ENCODE measurements at regions not wholly inside any gene's neighbourhood (a gene's known extent, or its start where the extent isn't known, plus 50 kb on each side); places are given as distances from the start of the nearest gene placed in this dataset.

DNA sequence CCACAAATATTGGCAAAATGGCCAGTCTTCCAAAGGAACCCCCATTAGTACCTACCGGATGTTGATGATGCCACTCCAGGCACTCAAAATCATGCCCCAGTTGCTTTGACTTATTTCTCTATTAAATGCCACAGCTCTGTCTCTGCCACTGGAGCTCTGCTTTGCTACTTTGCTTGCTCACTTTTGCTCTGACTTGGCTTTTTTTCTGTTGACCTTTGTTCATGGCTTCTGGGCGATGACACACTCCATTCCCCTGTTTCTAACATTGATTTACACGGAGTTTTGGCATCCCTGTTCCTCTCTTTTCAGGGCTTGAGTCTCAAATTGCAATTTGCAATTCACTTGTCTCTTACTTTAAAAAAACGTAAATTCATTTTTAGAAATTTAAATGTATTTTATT lies 217.1 kb upstream of the SPRY2 start (continued):
- TF ChIP-seq ATF3 (IDR thresholded peaks at IDR 0.05; ENCODE audit: borderline replicate concordance, extremely low read depth, low read depth, low read length) (no peak), PAX8 (IDR thresholded peaks at IDR 0.05) (no peak), NR2C2 (IDR thresholded peaks at IDR 0.05; ENCODE audit: borderline replicate concordance, control insufficient read depth, insufficient read length, low read depth) (no peak), BCL3 (IDR thresholded peaks at IDR 0.05; ENCODE audit: borderline replicate concordance, insufficient read depth, low read depth, low read length, poor library complexity, severe bottlenecking) (no peak)

GRCh38 chr13:80555796-80556678 lies 215.1 kb upstream of the SPRY2 start:
- DNase-seq (ENCODE audit: low read depth, low spot score) (no peak), FAIRE-seq (no peak), ATAC-seq (no peak)
- Histone ChIP-seq H3K27ac (ENCODE audit: control insufficient read depth, insufficient read depth) (no peak overlapping the region), H3K36me3 (ENCODE audit: control insufficient read depth in 2 of 2, insufficient read depth in 2 of 2, low read length in 1 of 2) (no peaks in the 10 kb centered on the region), H3K4me1 (ENCODE audit: control insufficient read depth, insufficient read depth, low read length) (no peaks in the 10 kb centered on the region), H3K27me3 (replicated peaks in 1 of 2; ENCODE audit: control insufficient read depth in 2 of 2, insufficient read depth in 2 of 2, low read length in 1 of 2) (no peaks in the 10 kb centered on the region), H3K9ac (ENCODE audit: control insufficient read depth, insufficient read depth, low read length) (no peak overlapping the region), H3K4me2 (ENCODE audit: control insufficient read depth, insufficient read depth) (no peak overlapping the region), H4K20me1 (ENCODE audit: control insufficient read depth, insufficient read depth) (no peaks in the 10 kb centered on the region), H2AFZ (ENCODE audit: control insufficient read depth, low read depth, low read length) (no peak overlapping the region), H3K9me3 (replicated peaks; ENCODE audit: control insufficient read depth, insufficient read depth, low read length) (no peaks in the 10 kb centered on the region), H3K79me2 (ENCODE audit: control insufficient read depth, insufficient read depth, low read length) (no peaks in the 10 kb centered on the region), H3K4me3 (no peak overlapping the region)
- TF ChIP-seq NFIC (IDR thresholded peaks at IDR 0.05; ENCODE audit: low read depth, low read length) (no peak), ASH2L (IDR thresholded peaks at IDR 0.05; ENCODE audit: borderline replicate concordance, low read depth) (no peak), KDM1A (IDR thresholded peaks at IDR 0.05; ENCODE audit: borderline replicate concordance) (no peak), BACH1 (IDR thresholded peaks at IDR 0.05; ENCODE audit: borderline replicate concordance) (no peak), MEF2B (IDR thresholded peaks at IDR 0.05; ENCODE audit: partially characterized antibody, poor library complexity, severe bottlenecking) (no peak), CREM (IDR thresholded peaks at IDR 0.05; ENCODE audit: low read depth) (no peak), NFYB (IDR thresholded peaks at IDR 0.05; ENCODE audit: insufficient read depth, low read depth, low read length) (no peak)
- TF ChIP-seq, protein P1, sequence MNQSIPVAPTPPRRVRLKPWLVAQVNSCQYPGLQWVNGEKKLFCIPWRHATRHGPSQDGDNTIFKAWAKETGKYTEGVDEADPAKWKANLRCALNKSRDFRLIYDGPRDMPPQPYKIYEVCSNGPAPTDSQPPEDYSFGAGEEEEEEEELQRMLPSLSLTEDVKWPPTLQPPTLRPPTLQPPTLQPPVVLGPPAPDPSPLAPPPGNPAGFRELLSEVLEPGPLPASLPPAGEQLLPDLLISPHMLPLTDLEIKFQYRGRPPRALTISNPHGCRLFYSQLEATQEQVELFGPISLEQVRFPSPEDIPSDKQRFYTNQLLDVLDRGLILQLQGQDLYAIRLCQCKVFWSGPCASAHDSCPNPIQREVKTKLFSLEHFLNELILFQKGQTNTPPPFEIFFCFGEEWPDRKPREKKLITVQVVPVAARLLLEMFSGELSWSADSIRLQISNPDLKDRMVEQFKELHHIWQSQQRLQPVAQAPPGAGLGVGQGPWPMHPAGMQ (IDR thresholded peaks at IDR 0.05; ENCODE audit: borderline replicate concordance) = no peak
- TF ChIP-seq, protein P2, sequence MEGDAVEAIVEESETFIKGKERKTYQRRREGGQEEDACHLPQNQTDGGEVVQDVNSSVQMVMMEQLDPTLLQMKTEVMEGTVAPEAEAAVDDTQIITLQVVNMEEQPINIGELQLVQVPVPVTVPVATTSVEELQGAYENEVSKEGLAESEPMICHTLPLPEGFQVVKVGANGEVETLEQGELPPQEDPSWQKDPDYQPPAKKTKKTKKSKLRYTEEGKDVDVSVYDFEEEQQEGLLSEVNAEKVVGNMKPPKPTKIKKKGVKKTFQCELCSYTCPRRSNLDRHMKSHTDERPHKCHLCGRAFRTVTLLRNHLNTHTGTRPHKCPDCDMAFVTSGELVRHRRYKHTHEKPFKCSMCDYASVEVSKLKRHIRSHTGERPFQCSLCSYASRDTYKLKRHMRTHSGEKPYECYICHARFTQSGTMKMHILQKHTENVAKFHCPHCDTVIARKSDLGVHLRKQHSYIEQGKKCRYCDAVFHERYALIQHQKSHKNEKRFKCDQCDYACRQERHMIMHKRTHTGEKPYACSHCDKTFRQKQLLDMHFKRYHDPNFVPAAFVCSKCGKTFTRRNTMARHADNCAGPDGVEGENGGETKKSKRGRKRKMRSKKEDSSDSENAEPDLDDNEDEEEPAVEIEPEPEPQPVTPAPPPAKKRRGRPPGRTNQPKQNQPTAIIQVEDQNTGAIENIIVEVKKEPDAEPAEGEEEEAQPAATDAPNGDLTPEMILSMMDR (IDR thresholded peaks at IDR 0.05 in 2 of 3, conservative IDR thresholded peaks at IDR 0.05 in 1 of 3; ENCODE audit: control insufficient read depth in 2 of 3, extremely low read depth in 1 of 3, insufficient read depth in 1 of 3, low read depth in 3 of 3, low read length in 3 of 3) = no peak
- intact Hi-C loops (cut with micrococcal nuclease; ENCODE audit: unreplicated experiment) = no loop called here
- WGBS (ENCODE audit: insufficient coverage, insufficient replicate concordance, low lambda C conversion rate, missing lambda C conversion rate) = under 1% methylated on average over 5 of the region's 5 CpGs
- ChIA-PET RAD21 (ENCODE audit: unreplicated experiment) (interaction anchor here (0.6 to 1.8 kb wide), 3 partner anchors 79 to 155 kb away, joined by 3 to 4 read pairs (median 3); no protein-coding TSS in a partner anchor), POLR2A (interaction anchor here (1.3 kb wide), 1 partner anchor 47 kb away, joined by 3 read pairs; no protein-coding TSS in a partner anchor), SMC1A (ENCODE audit: uncharacterized antibody, unreplicated experiment) (interaction anchor here (0.9 to 2.4 kb wide), 9 partner anchors 12 to 120 kb away, joined by 3 to 11 read pairs (median 3); no protein-coding TSS in a partner anchor), CTCF (no interaction called here)
- in situ Hi-C loops (cut with MboI) = no loop called here
- no TSS peak for BruUV-seq (replicated peaks)

Measured in GM12878 (cell line).